B cell (primary cell): ENCODE measurements at regions not wholly inside any gene's neighbourhood (a gene's known extent, or its start where the extent isn't known, plus 50 kb on each side); places are given as distances from the start of the nearest gene placed in this dataset.

Experiments
- ATAC-seq: fragments of 200-7000 bp; cut with Tn5 transposase; one replicate; pipeline ENCODE4 v1.10.0; 2021; ENCODE audit warnings: low read depth, mild to moderate bottlenecking, moderate number of reproducible peaks, moderate library complexity
- CTCF ChIA-PET: fragments of 350-600 bp; sonication (Branson Sonifier 250); formaldehyde crosslinking; loops from one replicate; lab custom pipeline; 2021; ENCODE audit warnings: antibody characterized with exemption, inconsistent platforms; lab: Charles Lee
- POLR2A ChIA-PET: fragments of 350-600 bp; sonication (Branson Sonifier 250); formaldehyde crosslinking; loops from one replicate; lab custom pipeline; 2021; ENCODE audit warnings: antibody characterized with exemption; lab: Charles Lee
- DNase-seq: peaks from one replicate; pipeline ENCODE4 v3.0.0; 2013
- H2AFZ ChIP-seq: 2 replicates; pipeline ENCODE4 v1.6.1; 2012; ENCODE audit warnings: mild to moderate bottlenecking, low read depth, low read length; ENCODE audit not compliant: insufficient read depth, poor library complexity, severe bottlenecking
- H3K27ac ChIP-seq, 2 donors: 1 replicate in 1 of 2; 2 replicates in 1 of 2; pipeline ENCODE4 v1.5.1; 2012 to 2013; ENCODE audit warnings: low read length in 2 of 2, mild to moderate bottlenecking in 2 of 2, moderate library complexity in 1 of 2
- H3K27me3 ChIP-seq, 4 experiments: fragments of 200-600 bp in 1 of 4; sonication (generic) in 1 of 4; replicated peaks in 1 of 4; 1 replicate in 2 of 4; 2 replicates in 2 of 4; pipeline versions ENCODE4 v1.6.1 to v1.7.0; 2013 to 2016; ENCODE audit warnings: low read length in 3 of 4, mild to moderate bottlenecking in 2 of 4, mixed read lengths in 1 of 4, moderate library complexity in 1 of 4; ENCODE audit not compliant: insufficient read depth in 4 of 4, control insufficient read depth in 3 of 4; ENCODE audit errors: control extremely low read depth in 1 of 4
- H3K36me3 ChIP-seq, 2 experiments: replicated peaks in 1 of 2; 1 replicate in 1 of 2; 2 replicates in 1 of 2; pipeline versions ENCODE4 v1.6.1 to v1.7.1; 2013; ENCODE audit warnings: low read length in 1 of 2; ENCODE audit not compliant: insufficient read depth in 2 of 2, control insufficient read depth in 1 of 2; ENCODE audit errors: control extremely low read depth in 1 of 2, extremely low read depth in 1 of 2
- H3K4me1 ChIP-seq, 2 donors: fragments of 200-600 bp in 1 of 2; sonication (generic) in 1 of 2; 1 replicate in 1 of 2; 2 replicates in 1 of 2; pipeline versions ENCODE4 v1.5.1 to v1.6.1; 2013 to 2017; ENCODE audit warnings: low read length in 2 of 2; ENCODE audit not compliant: control insufficient read depth in 2 of 2, insufficient read depth in 2 of 2
- H3K4me2 ChIP-seq: replicated peaks from 2 replicates; pipeline ENCODE3; 2012; ENCODE audit warnings: mild to moderate bottlenecking, low read depth, low read length; ENCODE audit not compliant: poor library complexity, severe bottlenecking
- H3K4me3 ChIP-seq, 5 experiments: fragments of 200-600 bp in 1 of 5; sonication (generic) in 1 of 5; 1 replicate in 3 of 5; 2 replicates in 2 of 5; pipeline versions ENCODE4 v1.5.1 to v1.7.0; 2011 to 2016; ENCODE audit warnings: low read length in 4 of 5, mild to moderate bottlenecking in 4 of 5, low read depth in 2 of 5, control low read depth in 1 of 5, moderate library complexity in 1 of 5; ENCODE audit not compliant: insufficient read depth in 1 of 5; ENCODE audit errors: control extremely low read depth in 1 of 5, extremely low read depth in 1 of 5
- H3K79me2 ChIP-seq: fragments of 200-600 bp; sonication (generic); one replicate; pipeline ENCODE4 v1.6.0; 2016; ENCODE audit warnings: low read length; ENCODE audit not compliant: control insufficient read depth, insufficient read depth
- H3K9ac ChIP-seq: fragments of 200-600 bp; sonication (generic); 2 replicates; pipeline ENCODE4 v1.6.1; 2017; ENCODE audit warnings: mild to moderate bottlenecking, low read length, moderate library complexity
- H3K9me3 ChIP-seq, 3 donors: one replicate each; pipeline versions ENCODE4 v1.6.1 to v1.7.1; 2013; ENCODE audit warnings: low read length in 2 of 3; ENCODE audit not compliant: control insufficient read depth in 2 of 3, insufficient read depth in 1 of 3; ENCODE audit errors: control extremely low read depth in 1 of 3
- H4K20me1 ChIP-seq: 2 replicates; pipeline ENCODE4 v1.6.0; 2012; ENCODE audit warnings: mild to moderate bottlenecking, low read length; ENCODE audit not compliant: insufficient read depth, control insufficient read depth, poor library complexity, severe bottlenecking
- H3K27ac Mint-ChIP-seq: one replicate; pipeline ENCODE4 v1.8.0; 2021; ENCODE audit warnings: mixed read lengths
- H3K27me3 Mint-ChIP-seq: one replicate; pipeline ENCODE4 v1.8.0; 2021; ENCODE audit warnings: mixed read lengths
- H3K4me1 Mint-ChIP-seq: one replicate; pipeline ENCODE4 v1.8.0; 2021; ENCODE audit warnings: mixed read lengths
- H3K4me3 Mint-ChIP-seq: one replicate; pipeline ENCODE4 v1.8.0; 2021; ENCODE audit warnings: mixed read lengths
- H3K9me3 Mint-ChIP-seq: one replicate; pipeline ENCODE4 v1.8.0; 2022; ENCODE audit warnings: mixed read lengths; ENCODE audit not compliant: insufficient read depth
- CTCF ChIP-seq: fragments of 200-600 bp; IDR thresholded peaks from one replicate; pipeline ENCODE4 v1.8.0; 2022; ENCODE audit warnings: antibody characterized with exemption, mild to moderate bottlenecking
- EZH2 ChIP-seq: IDR thresholded peaks from 2 replicates; pipeline ENCODE4 v1.6.1; 2012; ENCODE audit warnings: borderline replicate concordance, low read depth, mild to moderate bottlenecking, moderate library complexity, low read length; ENCODE audit not compliant: insufficient read depth, poor library complexity, severe bottlenecking
- WGBS: methylation state at CpG from one replicate; pipeline ENCODE4 v1.1.5; 2013; ENCODE audit warnings: missing lambda C conversion rate; ENCODE audit not compliant: insufficient coverage; 5-methylcytosine and 5-hydroxymethylcytosine counted together
- intact Hi-C: fragments of 100-400 bp; cut with micrococcal nuclease; formaldehyde crosslinking; loops from one replicate; pipeline ENCODE4 v1.10.0; 2022

- no peaks in the 10 kb centered on the region for H3K9me3 Mint-ChIP-seq
- Histone ChIP-seq H3K9me3 (no peaks in the 10 kb centered on the region), H3K36me3 (no peaks in the 10 kb centered on the region), H3K79me2 (no peaks in the 10 kb centered on the region), H3K4me3 (no peak overlapping the region), H2AFZ (no peak overlapping the region), H3K4me1 (no peaks in the 10 kb centered on the region), H3K4me2 (no peak overlapping the region), H3K27me3 (peaks cover 0 to 8% (median 3%) of the 10 kb centered on the region in 4 experiments), H3K27ac (no peak overlapping the region), H4K20me1 (no peaks in the 10 kb centered on the region), H3K9ac (no peak overlapping the region)
- no peak overlapping the region for H3K4me3 Mint-ChIP-seq
- H3K27ac Mint-ChIP-seq = no peak overlapping the region
- CTCF ChIA-PET = no interaction called here
- intact Hi-C loops = no loop called here
- POLR2A ChIA-PET = no interaction called here
- ATAC-seq (no peak), DNase-seq (no peak)
- 60% methylated on average over 1 of the region's 5 CpGs for WGBS
- peaks cover 39% of the 10 kb centered on the region for H3K27me3 Mint-ChIP-seq
- no peak for TF ChIP-seq CTCF
- TF ChIP-seq EZH2 = no peak
- no peaks in the 10 kb centered on the region for H3K4me1 Mint-ChIP-seq
Measured at GRCh38 chr7:134367956-134368749, 51.4 kb upstream of the SLC35B4 start.
